HG03108 (cell line): ENCODE measurements at regions not wholly inside any gene's neighbourhood (a gene's known extent, or its start where the extent isn't known, plus 50 kb on each side); places are given as distances from the start of the nearest gene placed in this dataset.

Experiments
- ATAC-seq: cut with Tn5 transposase; IDR thresholded peaks from one replicate; pipeline ENCODE4 v1.9.1; 2021; ENCODE audit warnings: moderate library complexity; ENCODE audit not compliant: unreplicated experiment

GRCh38 chr11:19661827-19662226, 50.8 kb upstream of the NAV2 start:
- no peak for ATAC-seq

- ATAC-seq: peak; percentile 100
These were observed 52.6 kb upstream of the NAV2 start for GRCh38 chr11:19660076-19660475.

- ATAC-seq: no peak
These were observed 53.1 kb upstream of the NAV2 start for GRCh38 chr11:19659529-19659928.

GRCh38 chr11:19658344-19658743, 54.3 kb upstream of the NAV2 start:
- no peak for ATAC-seq

GRCh38 chr11:19656140-19656541, 56.5 kb upstream of the NAV2 start:
- ATAC-seq: no peak

- ATAC-seq: no peak
These were observed 59.8 kb upstream of the NAV2 start for GRCh38 chr11:19652623-19653375.

- ATAC-seq: no peak
These were observed 61.0 kb upstream of the NAV2 start for GRCh38 chr11:19651653-19652052.

GRCh38 chr11:19651028-19651427, 61.6 kb upstream of the NAV2 start:
- ATAC-seq: no peak

- no peak for ATAC-seq
These were observed 62.2 kb upstream of the NAV2 start for GRCh38 chr11:19650467-19650866.

GRCh38 chr11:19649751-19650150, 62.9 kb upstream of the NAV2 start:
- no peak for ATAC-seq

- ATAC-seq: no peak
These were observed 64.3 kb upstream of the NAV2 start for GRCh38 chr11:19648321-19648720.

GRCh38 chr11:19647816-19648215, 64.8 kb upstream of the NAV2 start:
- ATAC-seq: no peak

GRCh38 chr11:19646921-19647320, 65.7 kb upstream of the NAV2 start:
- ATAC-seq: no peak

- no peak for ATAC-seq
These were observed 66.3 kb upstream of the NAV2 start for GRCh38 chr11:19646308-19646707.

- no peak for ATAC-seq
These were observed 68.3 kb upstream of the NAV2 start for GRCh38 chr11:19644316-19644715.

- ATAC-seq: no peak
These were observed 70.2 kb upstream of the NAV2 start for GRCh38 chr11:19642185-19643158.

GRCh38 chr11:19639603-19640105, 73.0 kb upstream of the NAV2 start:
- ATAC-seq: no peak

- no peak for ATAC-seq
These were observed 77.3 kb upstream of the NAV2 start for GRCh38 chr11:19635332-19635731.

- ATAC-seq: no peak
These were observed 79.4 kb upstream of the NAV2 start for GRCh38 chr11:19633276-19633675.

- ATAC-seq: no peak
These were observed 80.2 kb upstream of the NAV2 start for GRCh38 chr11:19632499-19632834.

GRCh38 chr11:19631712-19632498, 80.7 kb upstream of the NAV2 start:
- ATAC-seq: no peak
